ENCODE measurements at regions not wholly inside any gene's neighbourhood (a gene's known extent, or its start where the extent isn't known, plus 50 kb on each side); places are given as distances from the start of the nearest gene placed in this dataset.

DNA sequence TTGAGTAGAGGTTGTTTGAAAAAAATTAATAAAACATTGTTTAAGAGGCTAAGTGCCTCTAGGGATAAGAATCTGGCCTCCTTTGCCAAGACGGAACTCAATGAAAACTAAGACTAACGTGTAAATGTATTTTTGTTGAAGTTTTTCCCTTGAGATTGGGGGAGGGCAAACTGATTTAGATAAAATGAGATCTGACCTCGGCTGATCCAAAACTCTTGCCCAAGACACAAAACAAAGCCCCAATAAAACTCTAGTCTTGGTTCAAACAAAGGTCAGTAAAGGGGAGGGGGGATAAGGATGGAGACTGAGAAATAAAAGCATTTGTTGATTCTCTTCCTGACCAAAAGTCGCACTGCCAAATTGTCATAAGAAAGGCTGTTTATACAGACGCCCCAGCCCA is 134.8 kb upstream of the DPT start:
- Histone ChIP-seq H4K12ac (ENCODE audit: low read depth, low read length) (no peak overlapping the region), H3K4me3 (ENCODE audit: low read depth, low read length) (no peak overlapping the region), H3K4ac (ENCODE audit: low read depth, low read length) (no peak overlapping the region), H2AFZ (ENCODE audit: insufficient read depth, low read length, poor library complexity) (no peak overlapping the region), H3K4me2 (ENCODE audit: low read length) (no peak overlapping the region), H2BK12ac (ENCODE audit: low read length) (no peak overlapping the region), H3K23ac (ENCODE audit: low read length) (no peak overlapping the region), H3K79me1 (ENCODE audit: low read length) (no peaks in the 10 kb centered on the region), H4K8ac (ENCODE audit: low read depth, low read length) (no peak overlapping the region), H3K9ac (ENCODE audit: low read length) (no peak overlapping the region), H2AK5ac (ENCODE audit: low read length) (no peak overlapping the region), H3K14ac (ENCODE audit: low read length) (no peak overlapping the region), H2BK5ac (ENCODE audit: low read depth, low read length, poor library complexity) (no peak overlapping the region), H3K9me3 (ENCODE audit: insufficient read depth, low read depth, low read length) (no peaks in the 10 kb centered on the region), H4K91ac (ENCODE audit: low read depth, low read length) (no peak overlapping the region), H3K4me1 (ENCODE audit: control insufficient read depth in 1 of 2, insufficient read depth in 2 of 2, low read length in 2 of 2) (no peaks in the 10 kb centered on the region), H3K27ac (ENCODE audit: low read depth, low read length) (no peak overlapping the region), H3K79me2 (ENCODE audit: control insufficient read depth, insufficient read depth, low read length, poor library complexity) (no peaks in the 10 kb centered on the region), H3K18ac (ENCODE audit: low read length) (no peak overlapping the region), H3K27me3 (ENCODE audit: insufficient read depth, low read length) (no peaks in the 10 kb centered on the region), H3K36me3 (ENCODE audit: control insufficient read depth in 1 of 2, insufficient read depth in 2 of 2, low read length in 2 of 2) (no peaks in the 10 kb centered on the region), H2BK120ac (ENCODE audit: insufficient read depth, low read length, poor library complexity) (no peak overlapping the region)
- WGBS (ENCODE audit: extremely low coverage, insufficient coverage, insufficient read length), result no CpG with 5 or more reads among the region's 5 CpGs
- DNase-seq, result no peak

DNA sequence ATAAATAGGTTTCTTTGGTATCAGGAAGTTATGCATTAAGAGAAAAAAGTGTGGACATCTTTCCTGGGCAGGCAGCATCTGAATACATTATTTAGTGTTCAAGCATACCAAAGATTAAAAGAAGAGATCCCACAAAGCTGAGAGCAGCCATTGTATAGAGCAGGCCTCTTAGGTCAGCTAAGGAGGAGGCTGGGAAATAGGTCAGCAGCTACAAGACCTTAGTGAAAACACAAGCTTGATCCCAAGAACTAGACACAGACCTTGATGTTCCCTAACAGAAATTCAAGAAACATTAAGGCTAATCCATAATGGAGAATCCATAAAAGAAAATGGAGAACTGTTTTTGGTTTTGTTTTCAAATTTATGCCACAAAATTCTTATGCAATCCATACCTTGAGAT is 135.3 kb upstream of the DPT start:
- Histone ChIP-seq H3K18ac (ENCODE audit: low read length) (no peak overlapping the region), H3K4me2 (ENCODE audit: low read length) (no peak overlapping the region), H2BK12ac (ENCODE audit: low read length) (no peak overlapping the region), H4K8ac (ENCODE audit: low read depth, low read length) (no peak overlapping the region), H3K14ac (ENCODE audit: low read length) (no peak overlapping the region), H2AFZ (ENCODE audit: insufficient read depth, low read length, poor library complexity) (no peak overlapping the region), H3K79me1 (ENCODE audit: low read length) (no peaks in the 10 kb centered on the region), H2AK5ac (ENCODE audit: low read length) (no peak overlapping the region), H3K4me3 (ENCODE audit: low read depth, low read length) (no peak overlapping the region), H3K4me1 (ENCODE audit: control insufficient read depth in 1 of 2, insufficient read depth in 2 of 2, low read length in 2 of 2) (no peaks in the 10 kb centered on the region), H3K4ac (ENCODE audit: low read depth, low read length) (no peak overlapping the region), H3K9me3 (ENCODE audit: insufficient read depth, low read depth, low read length) (no peaks in the 10 kb centered on the region), H3K27ac (ENCODE audit: low read depth, low read length) (no peak overlapping the region), H3K9ac (ENCODE audit: low read length) (no peak overlapping the region), H2BK5ac (ENCODE audit: low read depth, low read length, poor library complexity) (no peak overlapping the region), H4K12ac (ENCODE audit: low read depth, low read length) (no peak overlapping the region), H2BK120ac (ENCODE audit: insufficient read depth, low read length, poor library complexity) (no peak overlapping the region), H3K79me2 (ENCODE audit: control insufficient read depth, insufficient read depth, low read length, poor library complexity) (no peaks in the 10 kb centered on the region), H3K27me3 (ENCODE audit: insufficient read depth, low read length) (no peaks in the 10 kb centered on the region), H4K91ac (ENCODE audit: low read depth, low read length) (no peak overlapping the region), H3K36me3 (ENCODE audit: control insufficient read depth in 1 of 2, insufficient read depth in 2 of 2, low read length in 2 of 2) (no peaks in the 10 kb centered on the region), H3K23ac (ENCODE audit: low read length) (no peak overlapping the region)
- no peak for DNase-seq

DNA sequence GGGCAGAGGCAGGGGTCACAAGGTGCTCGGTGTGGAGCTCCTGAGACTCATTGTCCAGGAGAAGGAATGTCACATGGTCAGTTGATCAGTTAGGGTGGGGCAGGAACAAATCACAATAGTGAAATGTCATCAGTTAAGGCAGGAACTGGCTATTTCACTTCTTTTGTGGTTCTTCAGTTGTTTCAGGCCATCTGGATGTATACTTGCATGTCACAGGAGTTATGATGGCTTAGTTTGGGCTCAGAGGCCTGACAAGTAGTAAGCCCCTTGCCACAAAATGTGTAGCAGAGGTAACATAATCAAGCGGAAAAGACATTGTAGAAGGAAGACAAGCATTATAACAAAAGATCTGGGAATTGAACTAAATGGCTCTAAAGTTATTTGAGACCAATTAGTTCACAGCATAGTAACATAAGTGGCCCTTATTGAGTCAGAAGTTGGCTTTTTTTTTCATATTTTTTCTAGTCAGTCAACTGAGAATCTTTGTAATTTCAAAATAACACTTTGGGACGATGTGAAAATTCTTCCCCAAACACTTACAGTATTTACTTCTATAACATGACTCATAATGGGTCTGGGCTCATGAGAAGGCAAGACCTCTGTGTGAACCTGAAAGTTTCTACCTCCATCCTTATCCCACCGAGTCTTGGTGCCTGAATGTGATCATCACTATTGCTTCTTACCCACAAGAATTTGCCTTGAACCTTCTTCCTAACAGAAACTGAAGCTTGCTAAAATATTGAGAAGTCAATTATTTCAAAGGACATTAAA is 137.0 kb upstream of the DPT start:
- no peak overlapping the region for H4K12ac ChIP-seq (ENCODE audit: low read depth, low read length)
- H3K27me3 ChIP-seq (ENCODE audit: insufficient read depth, low read length), result no peaks in the 10 kb centered on the region
- DNase-seq, result no peak
- H3K36me3 ChIP-seq (ENCODE audit: control insufficient read depth in 1 of 2, insufficient read depth in 2 of 2, low read length in 2 of 2), result no peaks in the 10 kb centered on the region
- no peaks in the 10 kb centered on the region for H3K79me1 ChIP-seq (ENCODE audit: low read length)
- H3K4ac ChIP-seq (ENCODE audit: low read depth, low read length), result no peak overlapping the region
- no CpG with 5 or more reads among the region's 4 CpGs for WGBS (ENCODE audit: extremely low coverage, insufficient coverage, insufficient read length)
- H3K14ac ChIP-seq (ENCODE audit: low read length), result no peak overlapping the region
- H3K4me3 ChIP-seq (ENCODE audit: low read depth, low read length), result no peak overlapping the region
- H3K4me1 ChIP-seq (ENCODE audit: control insufficient read depth in 1 of 2, insufficient read depth in 2 of 2, low read length in 2 of 2), result no peaks in the 10 kb centered on the region
- H3K23ac ChIP-seq (ENCODE audit: low read length), result no peak overlapping the region
- H3K79me2 ChIP-seq (ENCODE audit: control insufficient read depth, insufficient read depth, low read length, poor library complexity), result no peaks in the 10 kb centered on the region
- no peak overlapping the region for H4K91ac ChIP-seq (ENCODE audit: low read depth, low read length)
- no peak overlapping the region for H4K8ac ChIP-seq (ENCODE audit: low read depth, low read length)
- no peak overlapping the region for H2BK120ac ChIP-seq (ENCODE audit: insufficient read depth, low read length, poor library complexity)
- H3K9me3 ChIP-seq (ENCODE audit: insufficient read depth, low read depth, low read length), result no peaks in the 10 kb centered on the region
- H3K18ac ChIP-seq (ENCODE audit: low read length), result no peak overlapping the region
- H3K27ac ChIP-seq (ENCODE audit: low read depth, low read length), result no peak overlapping the region
- H2AK5ac ChIP-seq (ENCODE audit: low read length), result no peak overlapping the region
- H2BK5ac ChIP-seq (ENCODE audit: low read depth, low read length, poor library complexity), result no peak overlapping the region
- no peak overlapping the region for H3K4me2 ChIP-seq (ENCODE audit: low read length)
- no peak overlapping the region for H2AFZ ChIP-seq (ENCODE audit: insufficient read depth, low read length, poor library complexity)
- H3K9ac ChIP-seq (ENCODE audit: low read length), result no peak overlapping the region
- H2BK12ac ChIP-seq (ENCODE audit: low read length), result no peak overlapping the region

DNA sequence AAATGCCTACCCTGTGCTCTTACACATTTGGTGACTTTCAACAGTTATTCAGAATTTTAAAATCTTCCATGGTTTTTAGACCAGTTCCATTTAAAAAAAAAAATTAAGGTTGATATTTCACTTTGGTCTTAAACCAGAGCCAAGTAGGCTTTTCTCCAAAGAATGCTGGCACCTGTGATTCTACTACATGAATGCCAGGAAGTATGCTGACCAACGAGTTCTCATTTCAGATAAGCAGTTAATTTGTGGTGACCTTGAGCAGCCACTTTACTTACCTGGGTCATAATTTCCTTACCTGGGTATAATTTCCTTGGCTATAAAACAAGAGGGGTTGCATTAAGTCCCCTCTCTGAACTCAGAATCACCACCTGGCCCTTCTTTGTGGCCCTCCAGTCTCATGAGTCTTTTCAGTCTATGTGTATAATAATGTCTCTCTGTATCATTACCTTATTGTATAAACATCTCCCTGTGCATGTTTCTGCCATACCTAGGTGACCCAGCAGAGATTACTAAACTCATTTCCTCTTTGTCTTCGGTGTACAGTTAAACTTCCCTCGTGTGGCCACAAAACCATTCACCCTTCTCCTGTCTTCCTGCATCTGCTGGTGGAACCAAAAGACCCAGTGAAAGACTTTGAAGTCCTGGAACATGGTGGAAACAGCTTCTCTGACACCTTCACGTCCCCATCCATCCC is 139.1 kb upstream of the DPT start:
- Histone ChIP-seq H3K27me3 (ENCODE audit: insufficient read depth, low read length) (no peaks in the 10 kb centered on the region), H2BK120ac (ENCODE audit: insufficient read depth, low read length, poor library complexity) (no peak overlapping the region), H2BK5ac (ENCODE audit: low read depth, low read length, poor library complexity) (no peak overlapping the region), H3K23ac (ENCODE audit: low read length) (no peak overlapping the region), H3K79me2 (ENCODE audit: control insufficient read depth, insufficient read depth, low read length, poor library complexity) (no peaks in the 10 kb centered on the region), H4K12ac (ENCODE audit: low read depth, low read length) (no peak overlapping the region), H3K18ac (ENCODE audit: low read length) (no peak overlapping the region), H4K91ac (ENCODE audit: low read depth, low read length) (no peak overlapping the region), H3K4me2 (ENCODE audit: low read length) (no peak overlapping the region), H2BK12ac (ENCODE audit: low read length) (no peak overlapping the region), H2AK5ac (ENCODE audit: low read length) (no peak overlapping the region), H3K4me1 (ENCODE audit: control insufficient read depth in 1 of 2, insufficient read depth in 2 of 2, low read length in 2 of 2) (no peaks in the 10 kb centered on the region), H3K27ac (ENCODE audit: low read depth, low read length) (no peak overlapping the region), H3K4ac (ENCODE audit: low read depth, low read length) (no peak overlapping the region), H4K8ac (ENCODE audit: low read depth, low read length) (no peak overlapping the region), H3K36me3 (ENCODE audit: control insufficient read depth in 1 of 2, insufficient read depth in 2 of 2, low read length in 2 of 2) (no peaks in the 10 kb centered on the region), H3K4me3 (ENCODE audit: low read depth, low read length) (no peak overlapping the region), H3K14ac (ENCODE audit: low read length) (no peak overlapping the region), H3K9me3 (ENCODE audit: insufficient read depth, low read depth, low read length) (no peaks in the 10 kb centered on the region), H3K9ac (ENCODE audit: low read length) (no peak overlapping the region), H2AFZ (ENCODE audit: insufficient read depth, low read length, poor library complexity) (no peak overlapping the region), H3K79me1 (ENCODE audit: low read length) (no peaks in the 10 kb centered on the region)
- no CpG with 5 or more reads among the region's 4 CpGs for WGBS (ENCODE audit: extremely low coverage, insufficient coverage, insufficient read length)
- peak in 1 of 2 donors; percentile 33 for DNase-seq
